ENCODE measurements at regions not wholly inside any gene's neighbourhood (a gene's known extent, or its start where the extent isn't known, plus 50 kb on each side); places are given as distances from the start of the nearest gene placed in this dataset.
"Not testable (repeated sequence)": the region's sequence is repeated elsewhere in the genome, so short reads cannot be mapped to it uniquely, and the experiment has no call there.

DNA sequence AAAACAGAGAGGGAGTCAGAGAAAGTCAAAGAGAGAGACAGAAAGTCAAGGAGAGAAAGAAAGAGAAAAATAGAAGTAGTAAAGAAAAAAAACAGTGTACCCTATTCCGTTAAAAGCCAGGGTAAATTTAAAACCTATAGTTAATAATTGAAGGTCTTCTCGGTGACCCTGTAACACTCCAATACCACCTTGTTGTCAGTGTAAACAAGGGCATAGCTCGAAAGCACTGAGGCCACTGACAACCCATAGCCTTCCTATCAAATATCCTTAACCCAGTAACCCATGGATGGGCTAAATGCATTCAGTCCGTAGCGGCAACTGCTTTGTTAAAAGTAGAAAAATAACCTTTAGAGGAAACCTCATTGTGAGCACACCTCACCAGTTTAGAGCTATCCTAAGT lies 100.4 kb downstream of the ZNF467 start:
- DNase-seq (no peak), ATAC-seq (no peak)
- H3K27me3 Mint-ChIP-seq, result peaks cover 89% of the 10 kb centered on the region
- no peak overlapping the region for H3K27ac Mint-ChIP-seq
- peaks cover 5% of the 10 kb centered on the region for H3K36me3 Mint-ChIP-seq (ENCODE audit: low read depth)
- no peaks in the 10 kb centered on the region for H3K9me3 ChIP-seq (ENCODE audit: control insufficient read depth, low read length, poor library complexity, severe bottlenecking)
- H3K4me1 Mint-ChIP-seq, result peaks cover 6% of the 10 kb centered on the region
- no peak overlapping the region for H3K4me3 Mint-ChIP-seq

DNA sequence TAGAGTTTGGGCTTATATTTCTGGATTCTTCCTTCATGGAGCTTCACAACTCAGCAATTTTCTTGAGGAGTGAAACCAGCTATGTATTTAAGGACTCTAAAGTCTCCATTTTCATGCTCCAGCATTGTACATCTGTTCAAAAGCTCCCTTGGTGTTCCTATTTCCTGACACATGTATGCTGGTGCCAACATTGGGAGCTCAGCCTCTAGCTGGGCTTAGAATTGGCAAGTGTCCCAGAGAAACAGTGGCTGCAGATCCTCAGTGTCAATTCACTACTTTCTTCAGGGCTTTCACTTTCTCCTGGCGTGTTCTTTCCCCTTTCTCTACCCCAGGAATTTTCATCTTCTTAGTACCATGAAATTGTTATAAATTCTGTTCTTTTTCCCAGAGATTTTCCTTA lies 103.1 kb downstream of the ZNF467 start:
- ATAC-seq (no peak), DNase-seq (no peak)
- Mint-ChIP-seq H3K4me3 (no peak overlapping the region), H3K4me1 (peaks cover 6% of the 10 kb centered on the region), H3K36me3 (ENCODE audit: low read depth) (peaks cover 5% of the 10 kb centered on the region), H3K27ac (no peak overlapping the region), H3K27me3 (peaks cover 81% of the 10 kb centered on the region)
- no peaks in the 10 kb centered on the region for H3K9me3 ChIP-seq (ENCODE audit: control insufficient read depth, low read length, poor library complexity, severe bottlenecking)

GRCh38 chr7:149669121-149669818 lies 104.1 kb downstream of the ZNF467 start:
- Mint-ChIP-seq H3K4me1 (peaks cover 6% of the 10 kb centered on the region), H3K36me3 (ENCODE audit: low read depth) (peaks cover 5% of the 10 kb centered on the region), H3K27ac (no peak overlapping the region), H3K4me3 (peak overlapping the region; percentile 21), H3K27me3 (peaks cover 82% of the 10 kb centered on the region)
- H3K9me3 ChIP-seq (ENCODE audit: control insufficient read depth, low read length, poor library complexity, severe bottlenecking), result no peaks in the 10 kb centered on the region
- DNase-seq, result no peak
- no peak for ATAC-seq

DNA sequence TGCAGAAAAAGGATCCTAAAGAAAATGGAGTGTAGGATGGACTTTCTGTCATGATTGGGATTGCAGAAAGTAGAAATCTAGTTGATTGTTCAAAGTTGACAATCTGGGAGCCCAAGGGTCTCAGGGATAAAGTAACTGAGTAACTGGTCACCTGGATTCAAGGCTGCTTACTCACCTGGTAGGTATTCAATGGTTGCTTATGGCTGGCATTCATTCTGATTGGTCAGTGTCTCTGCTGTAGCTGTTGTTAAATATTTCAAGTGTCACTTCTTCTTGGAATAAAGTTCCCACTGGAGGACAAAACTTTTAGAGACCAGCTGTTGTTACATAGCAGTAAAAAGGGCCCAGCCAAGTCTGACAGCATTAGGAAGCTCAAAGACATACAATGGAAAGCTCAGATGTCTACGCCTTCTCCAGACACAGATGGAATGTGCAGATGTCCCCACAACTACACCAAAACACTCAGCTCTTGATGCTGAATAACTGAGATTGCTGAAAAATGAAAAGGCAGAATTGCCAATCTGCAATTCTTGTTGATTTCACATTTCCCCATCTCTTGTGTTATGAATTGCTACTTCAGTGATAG lies 106.9 kb downstream of the ZNF467 start:
- no peaks in the 10 kb centered on the region for H3K9me3 ChIP-seq (ENCODE audit: control insufficient read depth, low read length, poor library complexity, severe bottlenecking)
- Mint-ChIP-seq H3K4me1 (peaks cover 6% of the 10 kb centered on the region), H3K27ac (no peak overlapping the region), H3K36me3 (ENCODE audit: low read depth) (peaks cover 2% of the 10 kb centered on the region), H3K4me3 (no peak overlapping the region), H3K27me3 (peaks cover 82% of the 10 kb centered on the region)
- ATAC-seq (no peak), DNase-seq (no peak)

- H3K36me3 Mint-ChIP-seq (ENCODE audit: low read depth); H3K9me3 ChIP-seq (ENCODE audit: control insufficient read depth, low read length, poor library complexity, severe bottlenecking); DNase-seq; H3K4me1 Mint-ChIP-seq; ATAC-seq; H3K27ac Mint-ChIP-seq; H3K4me3 Mint-ChIP-seq: not testable (repeated sequence)
- H3K27me3 Mint-ChIP-seq, result peaks cover 83% of the 10 kb centered on the region
Measured at GRCh38 chr7:149665618-149666017, 107.8 kb downstream of the ZNF467 start.

- Mint-ChIP-seq H3K27me3 (peaks cover 83% of the 10 kb centered on the region), H3K36me3 (ENCODE audit: low read depth) (peaks cover 2% of the 10 kb centered on the region), H3K4me3 (no peak overlapping the region), H3K4me1 (peaks cover 3% of the 10 kb centered on the region), H3K27ac (no peak overlapping the region)
- H3K9me3 ChIP-seq (ENCODE audit: control insufficient read depth, low read length, poor library complexity, severe bottlenecking), result no peaks in the 10 kb centered on the region
- ATAC-seq, result no peak
- DNase-seq, result no peak
Measured at GRCh38 chr7:149664666-149665065, 108.7 kb downstream of the ZNF467 start.

DNA sequence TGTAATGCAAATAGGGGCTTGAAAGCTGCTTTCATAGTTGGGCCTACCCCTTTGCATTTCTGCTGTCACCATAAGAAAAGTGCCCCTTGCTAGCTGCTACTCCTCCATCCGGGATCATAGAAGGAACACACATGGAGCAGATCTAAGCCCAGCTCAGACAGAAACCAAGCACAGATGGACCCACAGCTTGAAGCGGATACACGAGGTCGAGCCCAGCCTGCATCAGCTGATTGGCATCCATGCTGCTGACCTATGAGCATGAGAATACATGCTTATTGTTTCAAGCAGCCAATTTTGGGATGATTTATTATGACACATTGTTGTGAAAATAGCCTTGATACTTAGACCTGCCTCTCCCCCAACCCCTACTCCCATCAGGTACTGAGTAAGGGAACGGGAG lies 109.2 kb downstream of the ZNF467 start:
- DNase-seq (no peak), ATAC-seq (no peak)
- H3K27ac Mint-ChIP-seq, result no peak overlapping the region
- peaks cover 83% of the 10 kb centered on the region for H3K27me3 Mint-ChIP-seq
- peaks cover 1% of the 10 kb centered on the region for H3K36me3 Mint-ChIP-seq (ENCODE audit: low read depth)
- H3K4me1 Mint-ChIP-seq, result peaks cover under 1% of the 10 kb centered on the region
- no peak overlapping the region for H3K4me3 Mint-ChIP-seq
- H3K9me3 ChIP-seq (ENCODE audit: control insufficient read depth, low read length, poor library complexity, severe bottlenecking), result no peaks in the 10 kb centered on the region

DNA sequence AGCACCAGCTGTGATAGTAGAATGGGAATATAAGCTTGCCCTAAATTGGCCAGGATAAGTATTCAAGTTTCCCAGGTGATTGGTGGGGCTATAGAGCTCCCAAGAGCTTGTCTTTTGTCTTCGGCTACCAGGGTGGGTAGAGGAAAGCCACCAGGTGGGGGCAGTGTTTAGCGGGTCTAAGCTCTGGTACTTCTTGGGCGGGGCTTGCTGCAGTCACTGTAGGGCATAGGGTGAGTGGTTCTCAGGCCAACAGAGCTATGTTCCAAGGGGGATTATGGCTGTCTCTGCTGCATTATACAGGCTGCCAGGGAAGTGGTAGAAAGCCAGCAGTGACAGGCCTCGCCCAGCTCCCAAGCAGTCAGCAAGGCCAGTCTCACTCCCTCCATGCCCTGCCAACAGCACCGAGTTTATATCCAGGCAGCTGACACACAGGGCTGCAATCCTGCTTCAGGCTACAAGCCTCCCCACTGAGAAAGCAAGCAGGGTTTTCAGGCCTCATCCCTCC lies 110.7 kb downstream of the ZNF467 start:
- no peak overlapping the region for H3K4me3 Mint-ChIP-seq
- peak; percentile 28 to 49 (median 33) for DNase-seq
- H3K4me1 Mint-ChIP-seq, result no peaks in the 10 kb centered on the region
- peaks cover 85% of the 10 kb centered on the region for H3K27me3 Mint-ChIP-seq
- no peaks in the 10 kb centered on the region for H3K9me3 ChIP-seq (ENCODE audit: control insufficient read depth, low read length, poor library complexity, severe bottlenecking)
- H3K27ac Mint-ChIP-seq, result no peak overlapping the region
- no peaks in the 10 kb centered on the region for H3K36me3 Mint-ChIP-seq (ENCODE audit: low read depth)
- peak; percentile 91 for ATAC-seq

GRCh38 chr7:149655784-149656183 lies 117.6 kb downstream of the ZNF467 start:
- Mint-ChIP-seq H3K27me3 (peaks cover 41% of the 10 kb centered on the region), H3K4me1 (no peaks in the 10 kb centered on the region)

DNA sequence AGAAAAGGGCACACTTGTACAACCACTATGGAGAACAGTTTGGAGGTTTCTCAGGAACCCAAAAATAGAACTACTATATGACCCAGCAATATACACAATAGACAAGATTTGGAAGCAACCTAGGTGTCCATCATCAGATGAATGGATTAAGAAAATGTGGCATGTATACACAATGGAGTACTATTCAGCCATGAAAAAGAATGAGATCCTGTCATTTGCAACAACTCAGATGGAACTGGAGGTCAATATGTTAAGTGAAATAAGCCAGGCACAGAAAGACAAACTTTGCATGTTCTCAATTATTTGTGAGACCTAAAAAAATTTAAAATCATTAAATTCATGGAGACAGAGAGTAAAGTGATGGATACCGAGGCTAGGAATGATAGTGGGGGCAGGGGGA lies 118.8 kb downstream of the ZNF467 start:
- Mint-ChIP-seq H3K36me3 (ENCODE audit: low read depth) (no peaks in the 10 kb centered on the region), H3K4me3 (no peak overlapping the region), H3K4me1 (no peaks in the 10 kb centered on the region), H3K27me3 (peaks cover 42% of the 10 kb centered on the region), H3K27ac (no peak overlapping the region)
- DNase-seq (no peak), ATAC-seq (no peak)
- H3K9me3 ChIP-seq (ENCODE audit: control insufficient read depth, low read length, poor library complexity, severe bottlenecking), result no peaks in the 10 kb centered on the region

More at GRCh38 chr7:149655784-149656183, 117.6 kb downstream of the ZNF467 start:
- H3K4me3 Mint-ChIP-seq, result no peak overlapping the region
- DNase-seq (no peak), ATAC-seq (no peak)
- H3K27ac Mint-ChIP-seq, result no peak overlapping the region
- H3K9me3 ChIP-seq (ENCODE audit: control insufficient read depth, low read length, poor library complexity, severe bottlenecking), result no peaks in the 10 kb centered on the region
- no peaks in the 10 kb centered on the region for H3K36me3 Mint-ChIP-seq (ENCODE audit: low read depth)

GRCh38 chr7:149650190-149650589 lies 123.2 kb downstream of the ZNF467 start:
- peaks cover 59% of the 10 kb centered on the region for H3K27me3 Mint-ChIP-seq
- not testable (repeated sequence) for ATAC-seq; H3K4me1 Mint-ChIP-seq; H3K36me3 Mint-ChIP-seq (ENCODE audit: low read depth); H3K9me3 ChIP-seq (ENCODE audit: control insufficient read depth, low read length, poor library complexity, severe bottlenecking); H3K4me3 Mint-ChIP-seq; DNase-seq; H3K27ac Mint-ChIP-seq

- peaks cover 35% of the 10 kb centered on the region for H3K27me3 Mint-ChIP-seq
- DNase-seq (no peak), ATAC-seq (no peak)
- no peak overlapping the region for H3K27ac Mint-ChIP-seq
- H3K9me3 ChIP-seq (ENCODE audit: control insufficient read depth, low read length, poor library complexity, severe bottlenecking), result no peaks in the 10 kb centered on the region
- no peaks in the 10 kb centered on the region for H3K4me1 Mint-ChIP-seq
- H3K36me3 Mint-ChIP-seq (ENCODE audit: low read depth), result no peaks in the 10 kb centered on the region
- no peak overlapping the region for H3K4me3 Mint-ChIP-seq
Measured at GRCh38 chr7:149644754-149645153, 128.6 kb downstream of the ZNF467 start.

GRCh38 chr7:149642589-149642988 lies 130.8 kb downstream of the ZNF467 start:
- Mint-ChIP-seq H3K4me3 (no peak overlapping the region), H3K27ac (no peak overlapping the region), H3K27me3 (peaks cover 33% of the 10 kb centered on the region), H3K4me1 (peaks cover 3% of the 10 kb centered on the region), H3K36me3 (ENCODE audit: low read depth) (peaks cover 2% of the 10 kb centered on the region)
- H3K9me3 ChIP-seq (ENCODE audit: control insufficient read depth, low read length, poor library complexity, severe bottlenecking), result no peaks in the 10 kb centered on the region
- no peak for ATAC-seq
- DNase-seq, result no peak

Data from T-helper 17 cell (primary cell).